CD4-positive, alpha-beta T cell treated with Interleukin-15 for 4 hours (primary cell): ENCODE measurements at regions not wholly inside any gene's neighbourhood (a gene's known extent, or its start where the extent isn't known, plus 50 kb on each side); places are given as distances from the start of the nearest gene placed in this dataset.
"Not testable (repeated sequence)": the region's sequence is repeated elsewhere in the genome, so short reads cannot be mapped to it uniquely, and the experiment has no call there.

Experiments
- DNase-seq: peaks from one replicate; pipeline ENCODE4 v3.0.0-alpha.2; 2020; ENCODE audit warnings: low spot score

DNA sequence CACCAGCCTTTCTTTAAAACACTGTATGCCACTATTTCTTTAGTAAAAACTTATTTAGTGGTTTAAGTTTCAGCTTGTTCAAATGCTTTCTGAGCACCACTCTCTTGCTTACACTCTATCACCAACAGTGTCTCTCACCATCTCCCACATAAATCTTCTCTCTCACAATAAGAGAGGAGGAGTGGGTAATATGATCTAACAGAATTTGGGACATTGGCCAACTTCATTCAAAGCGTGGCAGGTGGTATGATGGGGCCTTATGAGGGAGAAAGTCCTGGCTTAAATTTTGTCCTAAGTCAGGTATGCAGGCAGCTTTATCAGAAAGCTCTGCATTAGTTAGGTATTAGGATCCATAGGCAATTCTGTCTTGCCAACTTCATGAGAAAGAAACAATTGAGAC lies 1132.5 kb downstream of the TUSC7 start:
- DNase-seq, result no peak

DNA sequence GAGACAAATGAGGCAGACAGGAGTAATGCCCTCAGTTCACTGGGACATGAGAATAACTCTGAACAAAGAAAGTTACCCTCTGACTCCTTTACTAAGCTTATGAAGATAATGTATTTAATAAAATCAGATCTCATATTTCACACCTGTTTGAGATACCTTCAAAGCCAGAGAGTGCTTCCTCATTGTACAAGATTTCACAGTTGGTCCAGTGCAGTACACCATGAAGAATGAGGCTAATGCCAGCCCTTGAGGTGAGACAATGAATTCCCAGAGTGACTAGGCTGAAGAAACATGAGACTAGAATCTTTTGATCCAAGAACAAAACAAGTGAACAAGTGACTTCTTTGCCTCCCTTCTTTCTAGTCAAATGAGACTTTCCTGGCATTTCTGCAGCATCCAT lies 1133.8 kb downstream of the TUSC7 start:
- DNase-seq, result no peak

DNA sequence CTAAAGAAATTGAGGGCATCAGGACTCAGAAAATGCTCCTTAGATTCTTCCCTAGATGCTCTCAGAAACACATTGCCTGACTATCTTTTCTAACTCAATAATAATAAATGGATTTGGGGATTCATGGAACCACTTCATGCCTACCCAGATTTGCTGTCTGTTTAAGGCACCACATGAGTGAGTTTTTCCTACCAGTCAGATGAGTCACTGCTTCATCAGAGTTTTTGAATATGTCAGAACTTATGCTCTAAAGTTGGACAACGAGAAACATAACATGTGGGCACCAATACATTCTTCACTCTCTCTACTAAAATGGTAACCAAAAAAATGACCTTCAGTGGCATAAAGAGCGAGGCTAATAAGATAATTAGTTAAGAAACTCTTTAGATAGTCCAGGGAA lies 1135.1 kb downstream of the TUSC7 start:
- DNase-seq, result no peak

DNA sequence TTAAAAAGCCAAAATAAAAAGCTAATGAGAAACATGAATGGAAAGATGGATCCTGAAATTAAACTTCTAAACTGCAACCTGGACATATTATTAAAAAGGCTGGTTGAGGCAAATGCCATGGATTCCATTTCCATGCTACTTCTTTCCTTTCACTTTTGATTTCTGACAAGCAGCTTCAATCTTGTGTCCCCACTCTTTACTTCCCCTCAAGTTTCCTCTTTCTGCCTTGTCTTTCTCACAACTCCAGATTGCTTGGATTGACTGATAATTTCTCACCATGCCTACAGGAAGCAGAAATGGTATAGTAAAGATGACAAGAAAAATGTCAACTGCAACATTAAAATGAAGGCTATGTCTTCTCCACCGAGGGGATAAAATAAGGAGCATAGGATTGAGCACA lies 1136.7 kb downstream of the TUSC7 start:
- DNase-seq, result no peak

DNA sequence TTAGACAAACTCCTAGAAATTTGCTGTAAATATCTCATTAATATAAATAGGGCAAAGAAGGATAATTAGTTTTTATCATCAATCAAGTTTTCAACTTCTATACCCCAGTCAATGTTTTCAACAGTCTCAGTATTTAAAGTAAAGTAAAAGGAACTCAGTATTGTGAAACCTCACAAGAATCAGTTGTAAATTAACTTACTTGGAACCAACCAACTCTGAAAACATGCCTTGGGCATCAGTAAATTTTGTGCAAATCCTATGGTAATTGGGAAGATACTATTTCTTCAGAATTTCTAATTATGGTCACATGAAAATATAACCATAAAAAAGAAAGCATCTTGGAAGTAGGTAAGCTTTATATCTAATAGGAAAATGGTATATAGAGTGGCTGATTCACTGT lies 1139.0 kb downstream of the TUSC7 start:
- DNase-seq, result no peak

DNA sequence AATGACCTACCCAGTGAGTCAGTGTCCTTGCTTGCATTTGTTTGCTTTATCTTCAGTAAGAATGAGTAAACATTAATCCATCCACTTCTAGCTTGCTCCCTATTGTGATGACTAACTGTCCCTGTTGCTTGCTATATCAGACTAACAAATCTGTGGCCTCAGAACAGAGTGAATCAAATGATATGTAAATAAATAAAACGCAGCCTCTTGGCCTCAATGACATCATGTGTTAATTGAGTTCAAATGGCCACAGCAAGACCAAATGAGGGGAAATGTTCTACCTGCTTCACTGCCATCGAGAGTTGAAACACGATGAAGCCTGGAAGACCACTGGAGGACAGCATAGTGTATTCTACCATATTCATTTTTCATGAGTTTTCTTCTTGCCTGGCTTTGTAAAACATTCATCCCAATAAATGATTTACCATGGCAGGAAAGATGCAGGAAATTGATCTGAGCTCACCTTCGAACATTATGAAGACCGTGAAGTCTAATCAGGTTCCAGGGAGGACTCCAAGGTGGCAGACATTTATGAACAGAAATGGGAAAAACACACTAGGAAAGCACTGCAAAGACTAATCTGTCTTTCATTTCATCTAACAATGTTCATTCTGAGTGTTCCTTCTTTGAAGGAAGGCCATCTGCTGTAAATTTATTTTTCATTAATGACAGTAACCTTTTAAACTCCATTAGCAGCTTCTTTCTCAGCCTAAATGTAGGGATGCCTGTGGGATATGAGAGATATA lies 1144.5 kb downstream of the TUSC7 start:
- DNase-seq, result no peak

DNA sequence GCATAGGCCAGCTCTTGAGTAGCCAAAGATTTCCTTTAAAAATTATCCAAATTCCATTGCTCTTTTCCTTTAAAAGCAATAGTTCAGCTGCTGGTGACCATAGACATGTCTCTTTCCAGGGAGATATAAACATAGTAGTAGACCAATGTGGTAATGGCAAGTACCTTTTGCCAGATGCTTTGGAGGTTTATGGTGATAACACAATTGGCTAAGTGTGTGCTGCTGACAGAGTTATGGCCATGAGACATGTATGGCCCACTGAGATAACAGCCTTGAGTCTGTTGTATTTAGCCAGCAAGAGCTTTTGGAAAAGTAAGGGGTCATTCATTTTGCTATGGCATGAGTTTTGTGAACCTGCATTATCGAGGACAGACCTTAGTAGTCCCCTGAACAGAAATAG lies 1146.8 kb downstream of the TUSC7 start:
- DNase-seq, result no peak

DNA sequence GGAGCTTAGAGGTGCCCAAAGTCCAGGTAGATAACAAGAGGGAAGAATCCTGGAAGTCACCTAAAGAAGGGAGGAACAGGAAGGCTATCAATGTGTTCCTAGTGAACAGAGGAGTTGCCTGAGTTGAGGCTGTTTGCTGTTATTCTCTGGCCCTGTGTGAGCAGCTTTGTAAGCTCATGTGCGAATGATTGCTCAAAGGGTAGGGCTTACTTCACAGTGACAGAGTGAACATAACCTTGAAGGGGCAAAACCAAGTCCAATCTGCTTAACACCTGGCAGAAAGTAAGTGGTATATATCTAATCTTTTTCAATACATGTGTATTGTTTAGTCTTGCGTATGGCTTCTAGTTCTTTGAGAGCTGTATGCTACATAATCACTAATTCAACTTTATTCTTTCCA lies 1153.6 kb downstream of the TUSC7 start:
- DNase-seq, result no peak

DNA sequence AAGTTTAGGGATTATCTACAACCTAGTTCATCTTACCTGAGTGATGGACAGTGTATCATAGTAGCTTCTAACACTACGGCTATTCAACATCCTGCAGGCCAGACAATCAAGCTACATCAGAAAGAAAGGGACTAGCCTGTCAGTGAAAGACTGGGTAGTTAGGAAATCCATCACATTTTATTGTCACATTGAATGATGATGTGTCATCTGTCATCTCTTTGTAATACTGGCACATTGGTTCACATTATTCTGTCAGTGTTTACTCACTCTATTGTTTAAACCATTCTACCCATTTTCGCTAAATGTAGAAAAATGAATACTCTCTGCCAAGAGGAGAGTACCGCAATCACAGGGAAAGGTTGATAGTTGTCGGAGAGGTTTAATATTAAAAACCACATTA lies 1155.8 kb downstream of the TUSC7 start:
- DNase-seq, result no peak

DNA sequence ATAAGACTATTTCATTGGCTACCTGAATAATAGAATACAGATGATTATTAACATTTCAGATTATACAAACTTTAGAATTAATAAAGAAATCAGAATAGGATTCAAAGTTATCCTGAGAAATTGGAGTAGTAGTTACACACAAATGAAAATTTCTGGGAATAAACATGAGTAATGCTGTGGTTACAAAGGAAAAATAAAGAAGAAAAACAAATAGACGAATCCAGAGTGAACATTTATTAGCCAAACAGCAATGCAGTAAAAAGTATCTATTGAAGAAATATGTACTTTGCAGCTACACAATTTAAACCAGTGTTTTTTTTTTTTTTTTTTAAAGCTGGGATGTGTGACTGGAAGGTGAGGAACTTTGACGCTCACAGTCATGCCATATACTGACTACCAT lies 1159.2 kb downstream of the TUSC7 start:
- no peak for DNase-seq

DNA sequence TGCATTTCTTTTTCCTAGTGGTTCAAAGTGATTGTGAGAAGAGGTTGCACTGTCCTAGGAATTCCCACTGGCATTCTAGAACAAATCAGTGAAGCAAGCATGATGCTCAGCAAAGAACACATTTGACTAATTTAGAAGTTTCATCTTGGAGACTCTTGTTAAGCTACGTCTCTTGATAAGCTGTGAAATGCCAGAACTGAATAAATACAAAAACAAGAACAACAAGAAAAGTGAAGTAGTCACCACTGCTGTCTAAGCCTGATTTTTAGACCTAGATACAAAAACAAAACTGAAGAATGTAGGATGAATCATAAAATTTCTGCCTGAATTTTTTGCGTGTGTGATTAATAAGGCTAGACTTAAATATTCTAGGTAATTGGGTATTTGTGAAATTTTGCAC lies 1162.4 kb downstream of the TUSC7 start:
- no peak for DNase-seq

DNA sequence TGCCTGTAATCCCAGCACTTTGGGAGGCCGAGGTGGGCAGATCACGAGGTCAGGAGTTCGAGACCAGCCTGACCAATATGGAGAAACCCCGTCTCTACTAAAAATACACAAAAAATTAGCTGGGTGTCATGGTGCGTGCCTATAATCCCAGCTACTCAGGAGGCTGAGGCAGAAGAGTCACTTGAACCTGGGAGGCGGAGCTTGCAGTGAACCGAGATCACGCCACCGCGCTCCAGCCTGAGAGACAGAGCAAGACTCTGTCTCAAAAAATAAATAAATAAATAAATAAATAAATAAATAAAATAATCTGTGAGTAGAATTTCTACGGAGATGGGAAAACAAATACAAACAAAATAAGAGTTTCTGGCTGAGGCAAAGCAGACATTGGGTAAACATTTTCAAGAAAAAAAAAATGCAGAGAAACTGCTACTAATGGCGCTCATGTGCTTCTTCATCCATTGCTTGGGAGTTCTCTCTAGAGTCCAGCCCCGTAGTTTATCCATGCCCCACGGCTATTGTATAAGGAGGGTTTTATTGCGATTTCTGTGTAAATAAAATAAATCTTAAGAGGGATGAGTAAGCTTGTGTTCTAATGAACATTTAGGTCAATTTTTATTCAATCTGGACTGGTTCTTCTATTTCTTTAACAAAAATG lies 1161.9 kb downstream of the IGSF11 start:
- not testable (repeated sequence) for DNase-seq

DNA sequence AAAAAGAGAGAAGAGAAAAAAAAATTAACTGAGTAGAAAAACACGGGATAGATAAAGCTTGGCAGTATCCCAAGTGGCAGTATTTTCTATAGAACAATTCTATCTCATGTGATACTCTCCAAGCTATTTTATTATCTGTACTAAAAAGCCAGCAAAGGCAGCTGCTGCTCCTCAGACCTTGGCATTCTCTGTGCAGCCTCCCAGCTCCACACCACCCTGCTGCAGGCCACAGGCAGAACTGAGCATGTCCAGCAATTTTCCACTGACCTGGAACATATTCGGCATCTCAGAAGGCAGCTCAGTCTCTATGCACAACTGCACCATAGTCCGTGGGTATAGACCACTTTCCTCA lies 1161.4 kb downstream of the IGSF11 start:
- DNase-seq, result no peak

DNA sequence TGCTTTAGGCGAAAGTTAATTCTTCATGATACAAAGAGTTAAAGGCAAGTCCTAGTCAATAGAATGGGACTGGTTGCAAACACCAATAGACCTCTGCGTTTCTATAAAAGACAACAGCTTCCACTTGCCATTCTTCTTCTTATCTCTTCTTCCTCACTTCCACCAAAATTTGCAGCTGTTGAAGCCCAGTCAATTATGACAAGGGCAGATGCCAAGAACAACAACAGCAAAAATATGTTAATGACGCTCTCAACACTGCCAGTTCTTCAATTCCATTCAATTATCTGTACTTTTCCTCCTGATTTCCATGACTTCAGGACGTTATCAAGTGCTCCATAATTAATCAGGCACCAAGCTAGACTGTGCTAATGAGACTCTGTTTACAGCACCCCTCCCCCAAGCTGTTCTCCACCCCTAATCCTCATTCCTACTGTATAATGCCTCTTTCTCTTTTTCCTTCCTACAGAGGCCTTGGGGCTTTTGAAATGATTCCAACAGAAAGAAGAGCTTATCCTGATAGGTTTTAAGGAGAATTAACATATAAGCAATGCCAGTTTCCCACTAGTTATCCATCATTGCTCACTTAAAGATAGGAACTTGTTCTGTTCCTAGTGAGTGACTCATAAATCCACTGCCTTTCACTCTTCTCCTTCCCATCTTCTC lies 1160.5 kb downstream of the IGSF11 start:
- no peak for DNase-seq

DNA sequence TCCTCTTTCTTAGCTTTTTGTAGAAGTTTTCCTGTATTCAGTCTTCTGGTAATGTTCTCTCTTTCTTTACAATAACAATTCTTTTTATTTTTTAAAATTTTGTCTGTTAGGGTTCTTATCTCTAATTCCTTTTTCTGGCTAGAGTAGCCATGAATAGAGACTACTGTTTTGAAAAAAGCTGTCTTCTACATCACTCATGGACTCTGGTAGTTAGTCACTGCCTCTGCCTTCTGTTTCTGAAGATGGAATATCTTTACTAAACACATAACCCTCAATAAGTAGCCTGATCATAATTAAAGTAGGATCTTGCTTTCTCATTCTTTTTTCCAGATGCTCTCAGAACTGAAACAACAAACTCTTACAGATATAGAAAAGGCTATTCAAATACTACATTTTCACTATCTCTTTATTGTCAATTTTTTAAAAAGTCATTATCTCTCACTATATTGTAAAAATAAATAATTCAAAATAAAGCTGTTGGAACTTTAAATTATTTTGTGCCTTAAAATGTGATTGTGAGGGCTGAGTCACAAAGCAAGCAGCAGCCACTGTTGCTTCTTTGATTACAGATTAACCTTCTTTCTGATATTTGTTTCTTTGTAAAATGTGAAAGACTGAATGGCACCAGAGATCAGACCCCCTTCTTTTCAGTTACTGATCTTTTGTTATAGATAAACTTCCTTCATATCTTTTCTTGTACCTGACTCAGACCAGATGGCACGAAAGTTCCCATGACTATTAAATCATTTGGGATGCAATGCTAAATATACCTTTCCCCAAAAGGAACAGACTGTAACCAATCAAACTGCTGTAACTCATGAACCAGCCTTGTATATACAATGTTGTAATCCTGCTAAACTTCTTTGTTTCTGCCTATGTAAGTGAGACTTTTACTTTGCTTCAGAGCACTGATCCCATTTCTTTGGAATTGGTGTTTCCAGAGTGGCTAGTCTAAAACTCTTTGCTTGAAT lies 1159.5 kb downstream of the IGSF11 start:
- no peak for DNase-seq

DNA sequence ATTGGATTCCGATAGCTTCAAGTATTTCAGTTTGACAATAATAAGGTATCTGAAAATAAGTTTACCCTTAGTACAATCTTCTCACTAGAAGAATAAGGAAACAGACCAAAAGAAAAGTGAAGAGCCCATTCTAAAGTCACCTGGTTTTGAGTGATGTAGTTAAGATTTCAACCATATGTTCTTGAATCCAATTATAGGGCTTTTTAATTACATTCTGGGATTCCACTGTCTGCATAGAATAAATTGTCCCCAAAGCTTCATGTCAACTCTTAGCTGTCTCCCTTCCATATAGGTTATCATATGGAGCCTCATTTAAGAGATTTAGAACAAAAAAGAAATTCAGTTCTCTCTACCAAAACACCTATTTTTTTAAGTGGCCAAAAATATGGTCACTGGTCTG lies 1158.8 kb downstream of the IGSF11 start:
- no peak for DNase-seq

DNA sequence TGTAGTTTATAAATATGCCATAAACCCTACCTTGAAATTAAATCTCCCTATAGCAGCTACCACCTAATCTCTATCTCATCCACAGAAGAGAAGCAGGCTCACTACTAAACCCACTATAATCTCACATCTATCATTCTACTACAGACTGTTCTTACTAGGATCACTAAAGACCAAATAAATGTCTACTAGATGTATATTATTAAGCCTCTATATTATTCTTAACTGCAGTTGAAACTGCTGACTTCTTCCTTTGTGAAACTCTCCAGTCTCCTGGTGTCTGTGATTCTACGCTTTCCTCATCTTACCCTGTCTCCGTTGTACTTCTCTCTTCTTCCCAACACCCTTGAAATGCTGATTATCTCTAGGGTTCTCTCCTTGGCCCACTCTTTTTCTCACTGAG lies 1154.0 kb downstream of the IGSF11 start:
- DNase-seq, result no peak

DNA sequence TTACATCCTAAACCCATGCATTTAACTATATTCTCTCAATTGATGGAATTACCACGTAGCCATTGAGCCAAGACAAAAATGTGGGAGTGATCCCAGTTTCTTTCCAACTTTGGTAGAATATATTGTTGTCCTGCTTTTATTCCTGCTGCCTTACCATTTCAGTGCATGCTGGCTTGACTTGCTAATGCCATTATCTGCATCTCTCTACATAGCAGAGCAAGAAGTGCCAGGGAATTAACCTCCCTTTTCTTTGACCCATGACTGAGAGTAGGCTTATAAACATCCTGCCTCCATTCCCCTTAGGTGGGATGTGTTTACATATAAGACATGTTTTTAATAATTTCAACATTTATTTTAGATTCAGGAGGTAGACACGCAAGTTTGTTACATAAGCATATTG lies 1153.4 kb downstream of the IGSF11 start:
- DNase-seq, result no peak

DNA sequence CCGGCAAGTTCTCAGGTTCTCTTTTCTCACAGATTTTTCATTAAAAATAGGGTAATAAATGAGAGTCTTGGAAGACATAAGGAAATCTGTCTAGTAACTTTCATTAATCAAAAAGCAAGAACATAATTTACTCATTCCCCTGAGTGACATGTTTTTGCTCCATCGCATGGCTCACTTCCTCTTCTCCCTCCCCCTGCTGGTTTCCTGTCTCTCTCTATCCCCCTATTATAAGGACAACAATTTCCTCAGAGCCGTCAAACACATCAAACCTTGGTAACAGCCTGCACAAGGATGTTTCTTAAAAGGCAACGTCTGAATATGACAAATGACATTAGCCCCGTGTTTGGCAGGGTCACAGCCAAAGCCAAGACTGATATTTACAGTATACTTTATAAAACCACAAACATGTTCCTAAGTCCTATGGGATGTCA lies 1149.6 kb downstream of the IGSF11 start:
- DNase-seq, result no peak

DNA sequence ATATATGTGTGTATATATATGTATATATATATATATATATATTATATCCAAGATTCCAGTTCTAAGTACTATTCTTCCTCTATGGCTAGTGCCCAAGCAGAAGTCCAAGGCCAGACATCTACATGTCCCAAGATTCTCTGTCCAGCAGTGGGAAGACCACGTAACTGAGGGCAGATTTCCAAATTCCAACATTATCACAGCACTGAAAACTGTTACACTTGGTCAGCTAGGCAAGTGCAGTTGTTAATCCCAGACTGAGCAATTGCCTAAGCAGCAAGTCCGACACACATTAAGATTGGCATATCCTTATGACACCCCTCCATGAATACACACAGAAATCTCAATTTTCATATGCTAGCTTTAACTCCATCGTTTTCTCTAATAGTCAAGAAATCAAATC lies 1148.5 kb downstream of the IGSF11 start:
- DNase-seq, result no peak

DNA sequence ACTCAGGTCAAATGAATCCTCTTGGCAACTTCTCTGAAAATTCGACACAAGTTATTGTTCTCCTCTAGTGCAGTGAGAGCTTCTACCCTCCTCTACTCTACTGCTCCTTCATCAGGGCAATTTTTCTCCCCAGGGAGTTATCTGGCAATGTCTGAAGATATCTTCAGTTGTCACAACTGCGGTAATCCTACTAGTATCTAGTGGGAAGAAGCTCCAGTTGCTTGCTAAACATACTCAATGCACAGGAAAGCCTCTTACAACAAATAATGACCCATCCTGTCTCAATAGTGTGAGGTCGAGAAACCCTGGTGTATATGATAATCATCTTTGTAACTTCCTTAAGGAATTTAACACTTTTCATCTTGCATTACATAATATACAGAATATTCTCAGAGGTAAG lies 1147.6 kb downstream of the IGSF11 start:
- DNase-seq, result no peak

DNA sequence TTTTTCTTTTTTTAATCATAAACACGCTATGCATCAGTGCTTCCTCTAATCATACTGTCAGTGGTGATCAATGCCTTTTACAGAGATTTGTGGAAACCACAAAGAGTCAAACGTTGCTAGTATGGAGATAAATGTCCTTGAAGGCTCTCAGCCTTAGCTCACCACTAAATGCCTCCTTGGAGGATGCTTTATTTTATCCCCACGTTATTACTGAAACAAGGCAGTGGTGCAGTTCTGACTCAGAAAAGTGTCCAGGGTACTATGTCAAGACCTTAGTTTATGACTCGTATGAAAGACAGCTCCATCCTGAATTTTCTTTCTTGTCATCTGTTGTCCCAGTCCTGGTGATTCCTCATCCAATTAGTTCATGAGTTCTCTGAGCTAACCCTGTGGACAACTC lies 1146.7 kb downstream of the IGSF11 start:
- no peak for DNase-seq
